ENCODE measurements at regions not wholly inside any gene's neighbourhood (a gene's known extent, or its start where the extent isn't known, plus 50 kb on each side); places are given as distances from the start of the nearest gene placed in this dataset.
"Not testable (repeated sequence)": the region's sequence is repeated elsewhere in the genome, so short reads cannot be mapped to it uniquely, and the experiment has no call there.

GRCh38 chr4:28514766-28515165 lies 1654.1 kb downstream of the STIM2 start:
- not testable (repeated sequence) for TF ChIP-seq KDM1A (IDR thresholded peaks at IDR 0.05; ENCODE audit: low read depth); CTCF (IDR thresholded peaks at IDR 0.05); ZFP36 (IDR thresholded peaks at IDR 0.05; ENCODE audit: borderline replicate concordance, partially characterized antibody)
